ENCODE measurements at regions not wholly inside any gene's neighbourhood (a gene's known extent, or its start where the extent isn't known, plus 50 kb on each side); places are given as distances from the start of the nearest gene placed in this dataset.
A peak's percentile ranks its signal among the peaks of the same experiment; 100 is the strongest.
"Not testable (repeated sequence)": the region's sequence is repeated elsewhere in the genome, so short reads cannot be mapped to it uniquely, and the experiment has no call there.

DNA sequence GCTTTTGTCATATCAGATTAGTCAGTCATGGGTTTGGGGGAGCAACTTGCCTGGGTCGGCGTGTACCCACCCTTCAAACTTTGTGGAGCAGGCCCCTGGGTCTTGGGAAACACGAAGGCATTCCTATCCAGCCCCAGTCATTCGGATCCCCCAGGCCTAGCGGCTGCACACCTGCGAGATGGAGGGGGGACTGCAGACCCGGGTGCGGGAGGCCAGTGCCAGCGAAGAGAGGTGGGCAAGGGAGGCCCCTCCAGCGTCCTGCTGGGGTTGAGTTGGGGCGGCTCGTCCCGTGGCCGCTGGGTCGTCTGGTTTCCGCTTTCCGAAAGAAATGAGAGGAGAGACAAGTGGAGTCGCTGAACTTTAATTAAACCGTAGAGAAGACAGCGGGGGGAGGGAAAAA, 112.2 kb upstream of the FOXD4L5 start:
- not testable (repeated sequence) for DNase-seq (ENCODE audit: low read depth in 4 of 4, low spot score in 1 of 4)

DNA sequence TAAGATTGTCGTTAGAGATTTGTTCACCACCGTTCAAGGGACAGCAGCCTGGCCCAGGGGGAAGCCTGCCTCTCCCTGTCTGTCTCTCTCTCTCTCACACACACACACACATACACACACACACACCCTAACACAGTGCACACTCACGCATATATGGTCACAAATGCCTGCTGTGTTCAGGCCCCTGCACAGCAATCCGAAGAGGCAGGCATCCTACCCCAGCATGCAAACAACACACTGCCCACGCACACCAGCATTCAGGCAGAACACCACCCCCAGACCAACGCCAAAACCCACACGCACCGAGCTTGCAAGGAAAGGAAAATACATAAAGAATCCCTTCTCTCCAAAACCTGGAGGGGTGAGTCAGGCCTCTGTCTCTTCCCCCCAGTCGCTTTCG, 111.6 kb upstream of the FOXD4L5 start:
- DNase-seq (ENCODE audit: low read depth in 4 of 4, low spot score in 1 of 4): not testable (repeated sequence)

GRCh38 chr9:65395789-65396188, 110.8 kb upstream of the FOXD4L5 start:
- DNase-seq (ENCODE audit: low read depth in 4 of 4, low spot score in 1 of 4): not testable (repeated sequence)

DNA sequence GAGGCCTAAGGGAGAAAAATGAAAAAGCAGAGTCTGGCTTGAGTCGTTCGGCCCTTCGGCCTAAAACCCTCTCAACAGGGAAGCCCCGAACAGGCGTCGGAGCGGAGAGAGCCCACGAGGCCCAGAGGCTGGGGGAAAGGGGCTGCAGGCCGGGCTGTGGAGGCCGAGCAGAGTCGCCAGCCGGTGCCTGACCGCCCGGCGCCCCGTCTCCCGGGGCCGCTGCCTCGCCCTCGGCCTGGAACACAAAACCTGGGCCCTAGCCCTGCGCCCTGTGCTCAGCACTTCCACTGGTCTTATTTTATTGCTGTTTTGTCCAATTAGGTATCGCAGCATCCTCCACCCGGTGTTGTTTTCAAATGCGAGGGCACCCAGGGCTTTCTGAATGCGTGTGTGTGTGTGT, 110.1 kb upstream of the FOXD4L5 start:
- DNase-seq (ENCODE audit: low read depth in 4 of 4, low spot score in 1 of 4): not testable (repeated sequence)

DNA sequence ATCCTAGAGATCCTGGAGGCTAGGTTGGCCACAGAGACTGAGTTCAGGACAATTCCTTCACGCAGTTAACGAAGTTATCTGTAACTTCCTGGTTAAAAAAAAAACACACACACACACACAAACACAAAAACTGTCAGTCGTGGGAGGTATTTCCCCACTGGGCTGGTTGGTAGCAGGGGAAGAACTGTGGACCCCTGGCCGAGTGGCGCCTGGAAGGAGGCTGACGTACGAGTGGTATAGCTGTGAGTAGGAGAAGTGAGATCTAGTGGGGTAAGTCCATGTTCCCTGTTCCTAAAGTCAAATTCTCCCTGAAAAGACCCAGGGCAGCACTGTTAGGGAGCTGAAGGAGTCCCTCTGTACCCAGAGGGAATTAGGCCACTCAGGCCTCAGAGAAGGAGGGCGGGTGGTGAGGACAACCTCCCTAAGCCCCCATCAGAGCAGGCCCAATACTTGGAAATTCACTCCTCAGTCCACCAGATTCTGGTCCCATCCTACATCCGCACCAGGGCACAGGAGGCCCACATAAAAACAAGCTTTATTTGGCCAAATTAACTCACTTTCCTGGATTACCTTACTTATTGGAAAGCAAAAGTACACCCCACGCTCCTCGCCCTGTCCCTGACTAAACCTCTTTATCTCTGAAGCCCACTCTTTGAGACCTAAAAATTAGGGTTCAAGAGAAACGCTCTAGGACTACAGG, 108.3 kb upstream of the FOXD4L5 start:
- DNase-seq (ENCODE audit: low read depth in 4 of 4, low spot score in 1 of 4): not testable (repeated sequence)

DNA sequence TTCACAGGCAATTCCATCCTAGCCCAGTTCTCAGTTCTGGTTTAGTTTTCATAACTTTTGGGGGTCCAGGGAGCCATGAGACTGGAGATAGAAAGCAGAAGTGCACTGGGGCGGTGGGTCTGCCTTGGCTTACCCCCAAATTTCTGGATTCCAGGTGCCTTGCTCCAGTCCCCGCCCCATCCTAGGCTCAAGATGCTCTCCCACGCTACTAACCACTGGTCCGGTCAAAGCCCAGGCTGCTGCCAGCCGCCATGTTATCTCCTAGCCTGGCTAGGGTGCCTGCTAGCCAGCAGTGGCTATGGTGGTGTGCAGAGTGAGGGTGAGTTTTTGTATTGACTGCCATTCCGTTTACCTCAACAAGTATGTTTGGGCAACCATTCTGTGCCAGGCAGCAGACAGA, 107.6 kb upstream of the FOXD4L5 start:
- not testable (repeated sequence) for DNase-seq (ENCODE audit: low read depth in 4 of 4, low spot score in 1 of 4)

GRCh38 chr9:65389710-65390109, 104.7 kb upstream of the FOXD4L5 start:
- not testable (repeated sequence) for DNase-seq (ENCODE audit: low read depth in 4 of 4, low spot score in 1 of 4)

DNA sequence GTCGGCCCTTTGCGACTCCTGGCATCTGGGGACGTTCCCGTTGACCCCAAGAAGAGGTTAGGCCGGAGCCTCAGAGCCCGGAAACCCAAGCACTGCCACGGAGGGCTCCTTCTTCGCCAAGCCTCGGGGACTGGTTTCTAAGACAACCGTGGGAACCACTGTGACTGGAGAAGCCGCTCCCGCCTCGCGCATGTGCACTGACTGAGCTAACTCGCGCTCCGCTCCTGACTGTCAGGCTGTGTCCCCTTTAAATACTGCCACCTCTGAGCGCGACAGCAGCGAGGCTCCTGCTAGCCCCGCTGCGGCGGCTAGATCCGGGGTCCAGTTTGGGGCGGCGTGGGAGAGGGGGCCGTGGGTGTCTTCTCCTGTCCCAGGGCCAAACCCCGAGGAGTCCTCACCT, 104.2 kb upstream of the FOXD4L5 start:
- not testable (repeated sequence) for DNase-seq (ENCODE audit: low read depth in 4 of 4, low spot score in 1 of 4)

DNA sequence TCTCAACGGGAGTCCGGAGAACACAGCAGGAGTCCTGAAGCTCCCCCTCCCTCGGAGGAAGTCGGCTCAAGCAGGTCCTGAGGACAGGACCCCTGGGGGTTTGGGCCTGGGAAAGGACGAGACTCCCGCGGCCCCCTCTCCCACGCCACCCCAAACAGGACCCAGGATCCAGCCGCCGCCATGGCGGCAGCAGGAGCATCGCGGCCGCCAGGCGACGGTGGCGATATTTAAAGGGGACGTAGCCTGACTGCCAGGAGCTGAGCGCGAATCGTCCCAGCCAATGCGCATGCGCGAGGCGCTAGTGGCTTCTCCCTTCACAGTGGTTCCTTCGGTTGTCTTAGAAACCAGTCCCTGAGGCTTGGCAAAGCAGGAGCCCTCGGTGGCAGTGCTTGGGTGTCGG, 101.7 kb upstream of the FOXD4L5 start:
- DNase-seq (ENCODE audit: low read depth in 4 of 4, low spot score in 1 of 4): peak; percentile 42 to 62 (median 51)

GRCh38 chr9:65386191-65386590, 101.2 kb upstream of the FOXD4L5 start:
- DNase-seq (ENCODE audit: low read depth in 4 of 4, low spot score in 1 of 4): not testable (repeated sequence)

- not testable (repeated sequence) for DNase-seq (ENCODE audit: low read depth in 4 of 4, low spot score in 1 of 4)
Measured at GRCh38 chr9:65385655-65386024, 100.6 kb upstream of the FOXD4L5 start.

GRCh38 chr9:65384759-65385654, 100.0 kb upstream of the FOXD4L5 start:
- not testable (repeated sequence) for DNase-seq (ENCODE audit: low read depth in 4 of 4, low spot score in 1 of 4)

- not testable (repeated sequence) for DNase-seq (ENCODE audit: low read depth in 4 of 4, low spot score in 1 of 4)
Measured at GRCh38 chr9:65384066-65384465, 99.1 kb upstream of the FOXD4L5 start.

- DNase-seq (ENCODE audit: low read depth in 4 of 4, low spot score in 1 of 4): not testable (repeated sequence)
Measured at GRCh38 chr9:65383646-65384045, 98.6 kb upstream of the FOXD4L5 start.

DNA sequence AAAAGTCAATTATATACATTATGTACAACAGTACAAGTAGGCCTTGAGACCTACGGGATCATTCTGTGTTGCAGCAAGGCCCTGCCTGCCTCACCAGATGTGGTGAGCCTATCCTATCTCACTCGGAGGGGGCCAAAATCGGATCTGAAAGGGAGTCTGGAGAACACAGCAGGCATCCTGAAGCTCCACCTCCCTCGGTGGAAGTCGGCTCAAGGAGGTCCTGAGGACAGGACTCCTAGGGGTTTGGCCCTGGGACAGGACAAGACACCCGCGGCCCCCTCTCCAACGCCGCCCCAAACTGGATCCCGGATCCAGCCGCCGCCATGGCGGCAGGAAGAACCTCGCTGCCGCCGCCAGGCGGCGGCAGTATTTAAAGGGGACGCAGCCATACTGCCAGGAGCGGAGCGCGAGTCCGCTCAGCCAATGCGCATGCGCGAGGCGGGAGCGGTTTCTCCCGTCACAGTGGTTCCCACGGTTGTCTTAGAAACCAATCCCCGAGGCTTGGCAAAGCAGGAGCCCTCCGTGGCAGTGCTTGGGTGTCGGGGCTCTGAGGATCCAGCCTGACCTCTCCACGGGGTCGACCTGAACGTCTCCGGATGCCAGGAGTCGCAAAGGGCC, 97.8 kb upstream of the FOXD4L5 start:
- not testable (repeated sequence) for DNase-seq (ENCODE audit: low read depth in 4 of 4, low spot score in 1 of 4)
